Keratinocyte (primary cell): ENCODE measurements at regions not wholly inside any gene's neighbourhood (a gene's known extent, or its start where the extent isn't known, plus 50 kb on each side); places are given as distances from the start of the nearest gene placed in this dataset.
A peak's percentile ranks its signal among the peaks of the same experiment; 100 is the strongest.

Experiments
- DNase-seq: peaks from one replicate; pipeline ENCODE4 v3.0.0-alpha.2; 2011; ENCODE audit warnings: low read depth, missing footprints, low spot score
- FAIRE-seq: peaks from 2 replicates; lab custom pipeline; 2011; peaks lifted over from hg19 to GRCh38; lab: Jason Lieb, UNC
- H2AFZ ChIP-seq: 2 replicates; pipeline ENCODE4 v1.6.0; 2012; ENCODE audit warnings: low read length, control low read depth, inconsistent platforms; ENCODE audit not compliant: control insufficient read depth
- H3K27ac ChIP-seq: 2 replicates; pipeline ENCODE4 v1.5.1; 2011; ENCODE audit warnings: low read length; ENCODE audit not compliant: control insufficient read depth, insufficient read depth
- H3K27me3 ChIP-seq: 3 replicates; pipeline ENCODE4 v1.6.0; 2011; ENCODE audit warnings: low read length; ENCODE audit not compliant: control insufficient read depth, insufficient read depth; ENCODE audit errors: extremely low read depth
- H3K36me3 ChIP-seq, 2 experiments: 2 replicates in 1 of 2; 3 replicates in 1 of 2; pipeline ENCODE4 v1.5.1; 2011; ENCODE audit warnings: low read length in 2 of 2, mild to moderate bottlenecking in 1 of 2; ENCODE audit not compliant: control insufficient read depth in 2 of 2, insufficient read depth in 2 of 2; ENCODE audit errors: extremely low read depth in 1 of 2
- H3K4me1 ChIP-seq: 3 replicates; pipeline ENCODE4 v1.5.1; 2011; ENCODE audit warnings: low read length; ENCODE audit not compliant: control insufficient read depth, insufficient read depth; ENCODE audit errors: extremely low read depth
- H3K4me2 ChIP-seq: 3 replicates; pipeline ENCODE4 v1.6.0; 2011; ENCODE audit warnings: low read depth, low read length; ENCODE audit not compliant: control insufficient read depth, insufficient read depth; ENCODE audit errors: extremely low read depth
- H3K4me3 ChIP-seq, 3 experiments: fragments of 200-600 bp in 1 of 3; sonication (generic) in 1 of 3; 2 replicates in 2 of 3; 3 replicates in 1 of 3; pipeline ENCODE4 v1.5.1; 2011 to 2016; ENCODE audit warnings: low read length in 3 of 3, mild to moderate bottlenecking in 3 of 3, control low read depth in 2 of 3, inconsistent platforms in 1 of 3, low read depth in 1 of 3, mixed read lengths in 1 of 3, mixed run types in 1 of 3, moderate library complexity in 1 of 3; ENCODE audit not compliant: control insufficient read depth in 2 of 3, insufficient read depth in 2 of 3; ENCODE audit errors: extremely low read depth in 1 of 3
- H3K79me2 ChIP-seq: 2 replicates; pipeline ENCODE4 v1.6.0; 2012; ENCODE audit warnings: low read length; ENCODE audit not compliant: control insufficient read depth, insufficient read depth
- H3K9ac ChIP-seq: 3 replicates; pipeline ENCODE4 v1.6.0; 2011; ENCODE audit warnings: low read length; ENCODE audit not compliant: control insufficient read depth, insufficient read depth; ENCODE audit errors: extremely low read depth
- H3K9me1 ChIP-seq: 3 replicates; pipeline ENCODE4 v1.6.0; 2011; ENCODE audit warnings: low read length; ENCODE audit not compliant: control insufficient read depth, insufficient read depth; ENCODE audit errors: extremely low read depth
- H3K9me3 ChIP-seq: 2 replicates; pipeline ENCODE4 v1.5.1; 2012; ENCODE audit warnings: low read depth, low read length; ENCODE audit not compliant: control insufficient read depth
- H4K20me1 ChIP-seq: 3 replicates; pipeline ENCODE4 v1.6.0; 2011; ENCODE audit warnings: low read length; ENCODE audit not compliant: control insufficient read depth, insufficient read depth; ENCODE audit errors: extremely low read depth
- CTCF ChIP-seq, 3 experiments: IDR thresholded peaks in 1 of 3; conservative IDR thresholded peaks in 1 of 3; optimal IDR thresholded peaks in 1 of 3; 2 replicates in 2 of 3; 3 replicates in 1 of 3; pipeline versions ENCODE3 to v1.5.1; 2011; ENCODE audit warnings: low read length in 3 of 3, mild to moderate bottlenecking in 3 of 3, moderate library complexity in 2 of 3, control low read depth in 1 of 3, inconsistent platforms in 1 of 3; ENCODE audit not compliant: insufficient read depth in 2 of 3; ENCODE audit errors: extremely low read depth in 1 of 3
- EZH2 ChIP-seq: IDR thresholded peaks from one replicate; pipeline ENCODE4 v1.6.1; 2012; ENCODE audit warnings: inconsistent platforms, mild to moderate bottlenecking, low read length, moderate library complexity
- dilution Hi-C: fragments of 300-500 bp; cut with MboI; formaldehyde crosslinking; loops from one replicate; pipeline ENCODE4 v1.7.0; 2020; ENCODE audit warnings: low sequenced_read_pairs; ENCODE audit not compliant: extremely low pct_ligation_motif_present

- H3K36me3 ChIP-seq: no peaks in the 10 kb centered on the region
Measured at GRCh38 chr6:10093282-10093681, 321.6 kb downstream of the TFAP2A start.

GRCh38 chr6:10084111-10084986 is 330.5 kb downstream of the TFAP2A start:
- dilution Hi-C loops: no loop called here
- H2AFZ ChIP-seq: peak overlapping the region; percentile 55
- H3K4me2 ChIP-seq: peak overlapping the region; percentile 67
- peak overlapping the region; percentile 81 for H3K27ac ChIP-seq
- DNase-seq (peak; percentile 77), FAIRE-seq (peak; percentile 96)
- TF ChIP-seq EZH2 (no peak), CTCF (optimal IDR thresholded peaks at IDR 0.05 in 1 of 3, IDR thresholded peaks at IDR 0.05 in 1 of 3, conservative IDR thresholded peaks at IDR 0.05 in 1 of 3; ENCODE audit: extremely low read depth in 1 of 3, insufficient read depth in 2 of 3, low read length in 3 of 3) (peak; percentile 39 to 74 (median 56))
- H3K79me2 ChIP-seq: no peaks in the 10 kb centered on the region
- no peaks in the 10 kb centered on the region for H3K27me3 ChIP-seq
- H3K9me1 ChIP-seq: no peaks in the 10 kb centered on the region
- no peaks in the 10 kb centered on the region for H3K9me3 ChIP-seq
- peaks cover 42% of the 10 kb centered on the region for H3K4me1 ChIP-seq
- H3K36me3 ChIP-seq: no peaks in the 10 kb centered on the region
- H3K9ac ChIP-seq: peak overlapping the region; percentile 2
- H4K20me1 ChIP-seq: no peaks in the 10 kb centered on the region
- peak overlapping the region; percentile 1 to 35 (median 5) for H3K4me3 ChIP-seq

More at GRCh38 chr6:10093282-10093681, 321.6 kb downstream of the TFAP2A start:
- DNase-seq (no peak), FAIRE-seq (no peak)
- H3K9me3 ChIP-seq: no peaks in the 10 kb centered on the region
- H3K27ac ChIP-seq: no peak overlapping the region
- H4K20me1 ChIP-seq: no peaks in the 10 kb centered on the region
- H3K27me3 ChIP-seq: no peaks in the 10 kb centered on the region
- no peak overlapping the region for H3K9ac ChIP-seq
- no peaks in the 10 kb centered on the region for H3K79me2 ChIP-seq
- H2AFZ ChIP-seq: no peak overlapping the region
- no peak overlapping the region for H3K4me2 ChIP-seq
- H3K9me1 ChIP-seq: no peaks in the 10 kb centered on the region
- TF ChIP-seq CTCF (optimal IDR thresholded peaks at IDR 0.05 in 1 of 3, IDR thresholded peaks at IDR 0.05 in 1 of 3, conservative IDR thresholded peaks at IDR 0.05 in 1 of 3; ENCODE audit: extremely low read depth in 1 of 3, insufficient read depth in 2 of 3, low read length in 3 of 3) (no peak), EZH2 (no peak)
- dilution Hi-C loops: no loop called here
- no peak overlapping the region for H3K4me3 ChIP-seq
- peaks cover 3% of the 10 kb centered on the region for H3K4me1 ChIP-seq
